Neuronal stem cell (in vitro differentiated cells): ENCODE measurements at regions not wholly inside any gene's neighbourhood (a gene's known extent, or its start where the extent isn't known, plus 50 kb on each side); places are given as distances from the start of the nearest gene placed in this dataset.

ENCODE experiments used
- DNase-seq: peaks from one replicate; pipeline ENCODE4 v3.0.0-alpha.2; 2013; ENCODE audit warnings: low spot score
- H2AFZ ChIP-seq: one replicate; pipeline ENCODE4 v1.6.1; 2013; ENCODE audit warnings: mild to moderate bottlenecking, low read length, inconsistent platforms
- H2AK5ac ChIP-seq: 2 replicates; pipeline ENCODE4 v1.6.1; 2013; ENCODE audit warnings: low read depth, mild to moderate bottlenecking, inconsistent platforms, low read length, moderate library complexity, mixed read lengths
- H2BK120ac ChIP-seq: 2 replicates; pipeline ENCODE4 v1.6.1; 2013; ENCODE audit warnings: low read depth, mild to moderate bottlenecking, inconsistent platforms, low read length, moderate library complexity, mixed read lengths
- H2BK12ac ChIP-seq: one replicate; pipeline ENCODE4 v1.6.1; 2013; ENCODE audit warnings: low read length, inconsistent platforms
- H2BK15ac ChIP-seq: 2 replicates; pipeline ENCODE4 v1.6.1; 2013; ENCODE audit warnings: mild to moderate bottlenecking, low read length, inconsistent platforms, mixed read lengths
- H2BK5ac ChIP-seq: one replicate; pipeline ENCODE4 v1.6.1; 2013; ENCODE audit warnings: inconsistent platforms, mild to moderate bottlenecking, low read length, moderate library complexity
- H3K14ac ChIP-seq: one replicate; pipeline ENCODE4 v1.6.1; 2013; ENCODE audit warnings: low read length, inconsistent platforms
- H3K18ac ChIP-seq: 2 replicates; pipeline ENCODE4 v1.6.1; 2013; ENCODE audit warnings: low read length, inconsistent platforms
- H3K23ac ChIP-seq: 2 replicates; pipeline ENCODE4 v1.6.1; 2013; ENCODE audit warnings: low read depth, mild to moderate bottlenecking, mixed read lengths, low read length, inconsistent platforms; ENCODE audit not compliant: poor library complexity
- H3K27ac ChIP-seq: replicated peaks from 3 replicates; pipeline ENCODE4 v1.5.1; 2013; ENCODE audit warnings: low read length, inconsistent platforms
- H3K27me3 ChIP-seq, 3 experiments: 2 replicates each; pipeline ENCODE4 v1.6.1; 2013; ENCODE audit warnings: low read length in 3 of 3, mild to moderate bottlenecking in 2 of 3, inconsistent platforms in 1 of 3, low read depth in 1 of 3, mixed read lengths in 1 of 3, moderate library complexity in 1 of 3; ENCODE audit not compliant: control insufficient read depth in 3 of 3, insufficient read depth in 3 of 3
- H3K36me3 ChIP-seq, 2 donors: replicated peaks in 1 of 2; 2 replicates each; pipeline ENCODE4 v1.6.1; 2013; ENCODE audit warnings: low read length in 2 of 2; ENCODE audit not compliant: control insufficient read depth in 2 of 2, insufficient read depth in 2 of 2
- H3K4ac ChIP-seq: 2 replicates; pipeline ENCODE4 v1.6.1; 2013; ENCODE audit warnings: inconsistent platforms, mild to moderate bottlenecking, low read length, moderate library complexity
- H3K4me1 ChIP-seq, 2 donors: 1 replicate in 1 of 2; 2 replicates in 1 of 2; pipeline ENCODE4 v1.6.1; 2013; ENCODE audit warnings: low read length in 2 of 2, low read depth in 1 of 2; ENCODE audit not compliant: control insufficient read depth in 2 of 2, insufficient read depth in 1 of 2
- H3K4me2 ChIP-seq: one replicate; pipeline ENCODE4 v1.6.1; 2013; ENCODE audit warnings: mild to moderate bottlenecking, low read length, inconsistent platforms; ENCODE audit not compliant: insufficient read depth, poor library complexity, severe bottlenecking
- H3K4me3 ChIP-seq, 2 donors: 2 replicates each; pipeline ENCODE4 v1.5.1; 2013; ENCODE audit warnings: low read length in 2 of 2, mild to moderate bottlenecking in 2 of 2, inconsistent platforms in 1 of 2, moderate library complexity in 1 of 2
- H3K79me1 ChIP-seq: one replicate; pipeline ENCODE4 v1.6.1; 2013; ENCODE audit warnings: low read depth, mild to moderate bottlenecking, inconsistent platforms, low read length, moderate library complexity
- H3K9ac ChIP-seq: one replicate; pipeline ENCODE4 v1.6.1; 2013; ENCODE audit warnings: mild to moderate bottlenecking, low read depth, low read length, inconsistent platforms; ENCODE audit not compliant: poor library complexity
- H3K9me3 ChIP-seq, 2 donors: replicated peaks in 1 of 2; 2 replicates each; pipeline versions ENCODE3 to v1.6.1; 2013; ENCODE audit warnings: low read length in 2 of 2, mild to moderate bottlenecking in 2 of 2, inconsistent platforms in 1 of 2, low read depth in 1 of 2, mixed read lengths in 1 of 2, moderate library complexity in 1 of 2; ENCODE audit not compliant: control insufficient read depth in 2 of 2, insufficient read depth in 1 of 2
- H4K8ac ChIP-seq: one replicate; pipeline ENCODE4 v1.6.1; 2013; ENCODE audit warnings: low read depth, mild to moderate bottlenecking, inconsistent platforms, low read length, moderate library complexity
- H4K91ac ChIP-seq: one replicate; pipeline ENCODE4 v1.6.1; 2013; ENCODE audit warnings: low read length, low read depth, mild to moderate bottlenecking, inconsistent platforms; ENCODE audit not compliant: poor library complexity
- WGBS, 2 donors: extraction: QIAGEN DNeasy Blood & Tissue Kit; methylation state at CpG; one replicate each; pipeline ENCODE4 v1.1.7; 2013; ENCODE audit warnings: missing lambda C conversion rate in 2 of 2, mixed read lengths in 1 of 2; ENCODE audit not compliant: insufficient read length in 2 of 2, insufficient replicate concordance in 1 of 2; ENCODE audit errors: extremely low coverage in 2 of 2; 5-methylcytosine and 5-hydroxymethylcytosine counted together

GRCh38 chr3:169020371-169020770, 643.1 kb downstream of the MECOM start:
- H4K8ac ChIP-seq = no peak overlapping the region
- H3K4me3 ChIP-seq = no peak overlapping the region
- no peak for DNase-seq
- H3K4me1 ChIP-seq = peaks cover 0 to 2% of the 10 kb centered on the region in 2 donors
- no peak overlapping the region for H3K23ac ChIP-seq
- H2BK15ac ChIP-seq = no peak overlapping the region
- H3K4ac ChIP-seq = no peak overlapping the region
- no peaks in the 10 kb centered on the region for H3K9me3 ChIP-seq
- no peak overlapping the region for H2BK12ac ChIP-seq
- H3K79me1 ChIP-seq = no peaks in the 10 kb centered on the region
- H3K36me3 ChIP-seq = no peaks in the 10 kb centered on the region
- no peak overlapping the region for H3K4me2 ChIP-seq
- no peak overlapping the region for H3K9ac ChIP-seq
- no peak overlapping the region for H2BK120ac ChIP-seq
- H2BK5ac ChIP-seq = no peak overlapping the region
- no peak overlapping the region for H2AFZ ChIP-seq
- WGBS, 2 donors = no CpG with 5 or more reads among the region's 1 CpG
- no peak overlapping the region for H2AK5ac ChIP-seq
- H4K91ac ChIP-seq = no peak overlapping the region
- no peak overlapping the region for H3K27ac ChIP-seq
- H3K14ac ChIP-seq = no peak overlapping the region
- no peaks in the 10 kb centered on the region for H3K27me3 ChIP-seq
- no peak overlapping the region for H3K18ac ChIP-seq

DNA sequence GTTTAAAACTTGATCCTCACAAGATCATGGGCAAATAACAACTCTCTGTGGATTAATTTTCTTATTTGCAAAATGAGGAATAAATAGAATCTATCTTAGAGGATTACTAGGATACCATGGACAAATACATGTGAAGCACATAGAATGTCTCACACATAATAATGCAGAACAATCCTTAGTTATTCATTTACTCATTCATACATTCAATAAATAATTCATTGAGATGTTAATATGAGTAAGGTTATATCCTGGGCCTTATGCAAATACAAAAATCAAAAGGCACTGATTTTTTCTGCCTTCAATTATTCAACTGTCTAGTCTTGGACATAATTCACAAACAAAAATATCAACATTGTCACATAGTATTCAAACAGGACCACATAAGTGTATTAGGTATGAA, 654.1 kb downstream of the MECOM start:
- H3K4me3 ChIP-seq = no peak overlapping the region
- no peak overlapping the region for H3K14ac ChIP-seq
- no peak overlapping the region for H2AK5ac ChIP-seq
- H2BK120ac ChIP-seq = no peak overlapping the region
- H3K36me3 ChIP-seq = no peaks in the 10 kb centered on the region
- H2BK5ac ChIP-seq = no peak overlapping the region
- DNase-seq = no peak
- H4K8ac ChIP-seq = no peak overlapping the region
- H3K9ac ChIP-seq = no peak overlapping the region
- H3K79me1 ChIP-seq = no peaks in the 10 kb centered on the region
- H2BK12ac ChIP-seq = no peak overlapping the region
- H3K23ac ChIP-seq = no peak overlapping the region
- H3K9me3 ChIP-seq = no peaks in the 10 kb centered on the region
- peaks cover 0 to 1% of the 10 kb centered on the region in 2 donors for H3K4me1 ChIP-seq
- H4K91ac ChIP-seq = no peak overlapping the region
- H3K4me2 ChIP-seq = no peak overlapping the region
- no peak overlapping the region for H3K27ac ChIP-seq
- H3K18ac ChIP-seq = no peak overlapping the region
- H2BK15ac ChIP-seq = no peak overlapping the region
- peaks cover 0 to 46% (median 0%) of the 10 kb centered on the region in 3 experiments for H3K27me3 ChIP-seq
- H3K4ac ChIP-seq = no peak overlapping the region
- H2AFZ ChIP-seq = no peak overlapping the region

DNA sequence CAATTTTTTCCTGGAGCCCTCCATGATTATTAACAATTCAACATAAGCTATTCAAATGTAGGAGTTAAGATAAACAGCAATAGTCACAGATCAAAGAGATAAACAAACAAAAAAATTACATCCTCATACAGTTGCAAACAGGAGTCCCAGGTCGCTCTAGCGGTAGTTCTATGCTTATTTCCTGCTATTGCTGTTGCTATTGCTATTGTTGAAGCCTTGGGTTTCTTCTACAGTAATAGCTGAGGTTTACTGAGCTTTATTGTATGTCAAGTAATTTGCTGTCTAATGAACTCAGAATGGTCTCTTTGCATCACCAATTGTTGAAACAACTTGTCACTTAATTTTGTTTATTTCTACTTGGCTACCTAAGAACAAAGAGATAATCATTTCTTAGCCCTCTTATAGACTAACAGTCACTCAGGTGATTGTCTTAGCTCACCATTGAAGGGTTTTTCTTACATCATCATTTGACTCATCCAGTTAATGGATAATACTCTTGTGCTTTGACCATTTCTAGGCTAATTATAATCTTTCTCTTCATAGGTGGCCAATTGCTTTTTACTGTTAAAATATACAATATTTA, 654.6 kb downstream of the MECOM start:
- no peaks in the 10 kb centered on the region for H3K36me3 ChIP-seq
- peaks cover 0 to 49% (median 0%) of the 10 kb centered on the region in 3 experiments for H3K27me3 ChIP-seq
- H2AFZ ChIP-seq = no peak overlapping the region
- H3K27ac ChIP-seq = no peak overlapping the region
- H2BK15ac ChIP-seq = no peak overlapping the region
- H3K9me3 ChIP-seq = no peaks in the 10 kb centered on the region
- no peak overlapping the region for H3K18ac ChIP-seq
- peaks cover 0 to 1% of the 10 kb centered on the region in 2 donors for H3K4me1 ChIP-seq
- no peak overlapping the region for H3K4me3 ChIP-seq
- H2AK5ac ChIP-seq = no peak overlapping the region
- H4K8ac ChIP-seq = no peak overlapping the region
- H3K14ac ChIP-seq = no peak overlapping the region
- no peak overlapping the region for H2BK5ac ChIP-seq
- H3K23ac ChIP-seq = no peak overlapping the region
- WGBS, 2 donors = no CpG with 5 or more reads among the region's 2 CpGs
- no peak overlapping the region for H3K4ac ChIP-seq
- H2BK12ac ChIP-seq = no peak overlapping the region
- H2BK120ac ChIP-seq = no peak overlapping the region
- no peak overlapping the region for H4K91ac ChIP-seq
- no peaks in the 10 kb centered on the region for H3K79me1 ChIP-seq
- H3K9ac ChIP-seq = no peak overlapping the region
- no peak overlapping the region for H3K4me2 ChIP-seq
- no peak for DNase-seq

DNA sequence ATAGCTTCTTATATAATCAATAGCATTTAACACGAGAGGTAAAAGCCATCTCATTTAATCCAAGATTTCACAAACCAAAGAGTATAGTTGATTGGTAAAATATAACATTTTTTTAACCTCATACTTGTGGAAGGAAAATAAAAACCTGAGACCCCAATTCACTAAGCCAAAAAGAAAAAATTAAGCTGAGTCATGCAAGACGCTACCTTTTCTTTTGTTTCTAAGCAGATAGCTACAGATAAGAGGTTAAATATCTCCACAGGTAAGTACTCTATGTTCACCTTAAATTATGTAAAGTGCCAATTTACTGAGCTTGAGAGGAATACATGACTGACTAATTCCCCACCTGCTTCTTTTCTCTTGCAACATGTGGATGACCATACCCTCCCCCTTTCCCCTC, 656.4 kb downstream of the MECOM start:
- H3K9me3 ChIP-seq = no peaks in the 10 kb centered on the region
- WGBS, 2 donors = no CpG with 5 or more reads among the region's 2 CpGs

More for the DNA sequence above, 656.4 kb downstream of the MECOM start:
- H2AFZ ChIP-seq = no peak overlapping the region
- no peak overlapping the region for H2BK12ac ChIP-seq
- no peaks in the 10 kb centered on the region for H3K36me3 ChIP-seq
- H3K23ac ChIP-seq = no peak overlapping the region
- H2BK120ac ChIP-seq = no peak overlapping the region
- no peak overlapping the region for H3K18ac ChIP-seq
- H3K27me3 ChIP-seq = peaks cover 0 to 55% (median 0%) of the 10 kb centered on the region in 3 experiments
- H3K14ac ChIP-seq = no peak overlapping the region
- H3K4ac ChIP-seq = no peak overlapping the region
- H3K4me1 ChIP-seq = peaks cover 0 to 6% of the 10 kb centered on the region in 2 donors
- DNase-seq = no peak
- no peak overlapping the region for H3K4me2 ChIP-seq
- no peak overlapping the region for H3K27ac ChIP-seq
- no peak overlapping the region for H2BK15ac ChIP-seq
- no peaks in the 10 kb centered on the region for H3K79me1 ChIP-seq
- no peak overlapping the region for H4K91ac ChIP-seq
- H2BK5ac ChIP-seq = no peak overlapping the region
- no peak overlapping the region for H2AK5ac ChIP-seq
- no peak overlapping the region for H4K8ac ChIP-seq
- H3K4me3 ChIP-seq = no peak overlapping the region
- H3K9ac ChIP-seq = no peak overlapping the region
